ENCODE measurements at regions not wholly inside any gene's neighbourhood (a gene's known extent, or its start where the extent isn't known, plus 50 kb on each side); places are given as distances from the start of the nearest gene placed in this dataset.

DNA sequence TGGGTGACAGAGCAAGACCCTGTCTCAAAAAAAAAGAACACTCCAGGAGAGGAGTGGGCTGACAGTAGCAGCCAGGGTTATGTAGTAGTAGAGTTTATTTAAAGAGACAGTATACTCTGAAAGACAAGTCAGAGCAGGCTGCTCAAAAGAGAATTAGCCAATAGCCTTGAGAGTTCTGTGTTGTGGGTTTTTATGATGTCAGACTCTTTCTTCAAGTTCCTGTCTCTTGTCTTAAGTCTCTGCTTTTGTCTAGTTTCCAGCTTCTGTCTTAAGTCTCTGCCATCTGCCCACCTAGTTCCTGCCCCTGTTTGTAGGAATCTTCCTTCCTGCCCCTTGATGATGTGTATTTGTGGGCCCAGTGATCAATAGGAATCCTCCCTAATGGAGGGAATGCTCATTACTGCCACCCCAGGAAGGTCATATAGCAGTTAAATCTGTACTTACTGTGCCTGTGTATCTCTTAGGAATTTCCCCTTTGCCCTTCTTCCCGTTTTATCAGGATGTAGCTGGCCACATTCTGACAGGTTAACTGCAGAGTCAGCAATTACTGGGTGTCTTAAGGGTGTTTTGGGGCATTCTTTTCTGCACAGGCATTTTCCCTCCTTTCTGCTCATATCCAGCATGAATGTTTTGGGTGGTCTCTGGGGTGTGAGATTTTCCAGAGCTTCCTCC lies 580.5 kb upstream of the SGCD start:
- ChIA-PET POLR2A (no interaction called here), CTCF (ENCODE audit: low intra/inter-chr PET ratio) (no interaction called here)
- Histone ChIP-seq H3K36me3 (ENCODE audit: control insufficient read depth, insufficient read depth, low read length) (no peaks in the 10 kb centered on the region), H3K27ac (ENCODE audit: extremely low read depth, low read depth, low read length) (no peak overlapping the region), H3K27me3 (ENCODE audit: control insufficient read depth in 2 of 2, insufficient read depth in 2 of 2, low read length in 2 of 2) (no peaks in the 10 kb centered on the region), H3K9me3 (replicated peaks; ENCODE audit: control insufficient read depth, insufficient read depth, low read depth, low read length) (peaks cover 2% of the 10 kb centered on the region; the same call in 1 of the 2 replicates), H3K4me2 (ENCODE audit: insufficient read depth, low read length) (no peak overlapping the region), H4K20me1 (replicated peaks; ENCODE audit: control insufficient read depth, insufficient read depth, low read length) (no peaks in the 10 kb centered on the region), H3K4me1 (replicated peaks in 1 of 2; ENCODE audit: control insufficient read depth in 2 of 2, insufficient read depth in 2 of 2, low read length in 2 of 2) (no peaks in the 10 kb centered on the region), H3K9ac (ENCODE audit: insufficient read depth in 1 of 2, low read depth in 2 of 2, low read length in 2 of 2) (no peak overlapping the region), H3K79me2 (ENCODE audit: control insufficient read depth, insufficient read depth, low read length) (no peaks in the 10 kb centered on the region), H3K9me1 (ENCODE audit: control insufficient read depth, insufficient read depth, low read length) (no peaks in the 10 kb centered on the region), H2AFZ (ENCODE audit: low read depth, low read length) (no peak overlapping the region), H3K4me3 (no peak overlapping the region)
- in situ Hi-C loops (cut with MboI) (no loop called here), intact Hi-C loops (cut with micrococcal nuclease) (no loop called here)
- TF ChIP-seq C11orf30 (IDR thresholded peaks at IDR 0.05; ENCODE audit: low read depth) (peak; percentile 57), KAT2B (IDR thresholded peaks at IDR 0.05; ENCODE audit: low read depth, low read length) (no peak), MAFG (tag; conservative IDR thresholded peaks at IDR 0.05) (peak; percentile 69), MAFF (IDR thresholded peaks at IDR 0.05; ENCODE audit: low read length) (peak; percentile 78), ZNF316 (IDR thresholded peaks at IDR 0.05) (peak; percentile 62), ZNF75A (CRISPR knock-in tag; IDR thresholded peaks at IDR 0.05) (no peak), TEAD4 (IDR thresholded peaks at IDR 0.05; ENCODE audit: low read length) (no peak), TEAD4 (CRISPR knock-in tag; IDR thresholded peaks at IDR 0.05; ENCODE audit: borderline replicate concordance) (no peak), MAFK (IDR thresholded peaks at IDR 0.05; ENCODE audit: low read length) (peak; percentile 82)
- DNase-seq (ENCODE audit: extremely low read depth in 1 of 4, low spot score in 3 of 4) (no peak), ATAC-seq (no peak), FAIRE-seq (no peak)
- 0% methylated on average over 1 of the region's 1 CpG for WGBS (ENCODE audit: insufficient coverage, low coverage, missing lambda C conversion rate)
- no TSS peak for BruUV-seq (replicated peaks)
